NT2/D1 (cell line): ENCODE measurements at regions not wholly inside any gene's neighbourhood (a gene's known extent, or its start where the extent isn't known, plus 50 kb on each side); places are given as distances from the start of the nearest gene placed in this dataset.

Source experiments
- YY1 ChIP-seq: IDR thresholded peaks from 2 replicates; pipeline ENCODE4 v1.6.1; 2011; ENCODE audit not compliant: insufficient read length, insufficient read depth
- ZNF274 ChIP-seq: IDR thresholded peaks from 2 replicates; pipeline ENCODE4 v1.6.1; 2011; ENCODE audit warnings: mild to moderate bottlenecking, low read depth, low read length

GRCh38 chr6:82686719-82687118 is 323.1 kb downstream of the TPBG start:
- TF ChIP-seq ZNF274 (no peak), YY1 (no peak)
